HCEC 1CT (cell line): ENCODE measurements at regions not wholly inside any gene's neighbourhood (a gene's known extent, or its start where the extent isn't known, plus 50 kb on each side); places are given as distances from the start of the nearest gene placed in this dataset.

ENCODE experiments used
- DNase-seq: peaks from one replicate; pipeline ENCODE4 v3.0.0-alpha.2; 2017

DNA sequence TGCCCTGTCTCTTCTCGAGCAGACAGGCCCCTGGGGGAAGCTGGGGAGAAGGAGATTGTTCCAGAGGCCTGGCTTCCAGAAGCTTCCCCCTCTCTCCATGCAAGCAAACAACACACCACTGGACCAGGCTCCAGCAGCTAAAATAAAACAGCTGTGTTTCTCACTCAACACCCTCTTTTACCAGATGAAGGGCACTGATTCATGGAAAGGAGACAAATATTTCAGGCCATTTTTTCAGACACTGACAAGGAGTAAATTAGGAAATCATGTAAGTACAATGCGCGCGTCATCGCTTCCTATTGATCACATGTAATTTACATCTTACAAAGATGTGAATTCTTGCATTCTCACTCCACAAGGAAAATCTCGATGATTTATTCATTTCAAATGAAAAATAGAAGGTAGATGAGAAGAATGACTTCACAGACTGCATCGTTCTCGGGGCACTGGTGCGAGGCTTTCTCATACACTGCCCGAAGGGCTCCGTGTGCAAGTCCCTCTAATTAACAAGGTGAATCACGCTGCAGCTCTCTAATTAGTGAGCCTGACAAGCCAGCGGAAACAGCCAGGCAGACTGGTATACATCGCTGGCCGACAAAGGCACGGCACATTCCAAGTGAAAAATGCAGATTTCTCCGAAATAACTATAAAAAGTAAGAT, 153.6 kb downstream of the KCTD15 start:
- no peak for DNase-seq

DNA sequence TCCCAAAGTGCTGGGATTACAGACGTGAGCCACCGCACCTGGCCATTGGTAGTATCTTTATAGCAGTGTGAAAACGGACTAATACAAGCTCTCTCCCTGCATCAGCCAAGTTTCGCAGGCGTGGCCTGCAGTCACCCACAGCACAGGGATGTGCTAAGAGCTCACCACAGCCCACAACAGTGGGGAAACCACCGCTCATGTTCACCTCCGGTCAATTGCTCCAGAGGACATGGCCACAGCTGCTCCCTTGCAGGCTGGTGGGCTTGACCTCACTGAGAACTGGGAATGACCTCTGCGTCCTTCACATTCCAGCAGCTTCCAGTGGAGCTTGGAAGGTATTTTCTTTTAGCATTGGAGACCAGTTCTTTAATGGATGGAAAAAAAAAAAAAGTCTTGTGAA, 156.4 kb downstream of the KCTD15 start:
- no peak for DNase-seq

DNA sequence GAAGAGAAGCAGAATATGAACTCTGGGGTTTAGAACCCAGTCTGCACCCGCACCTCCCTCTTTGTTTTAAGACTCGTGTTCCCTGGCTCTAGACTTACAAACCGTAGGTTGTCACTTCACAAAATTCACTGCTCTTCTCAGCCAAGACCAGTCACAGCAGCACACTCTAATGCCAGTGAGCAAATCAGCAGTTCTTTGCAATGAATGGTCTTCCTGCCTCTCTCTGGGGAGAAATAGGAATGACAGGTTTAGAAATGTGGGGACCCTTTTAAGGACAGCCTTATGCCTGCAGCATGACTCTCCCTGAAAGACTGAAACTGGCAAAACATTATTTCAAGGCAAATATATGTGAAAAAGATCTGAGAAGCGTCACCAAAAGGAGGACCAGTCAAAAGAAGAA, 156.9 kb downstream of the KCTD15 start:
- DNase-seq: no peak

DNA sequence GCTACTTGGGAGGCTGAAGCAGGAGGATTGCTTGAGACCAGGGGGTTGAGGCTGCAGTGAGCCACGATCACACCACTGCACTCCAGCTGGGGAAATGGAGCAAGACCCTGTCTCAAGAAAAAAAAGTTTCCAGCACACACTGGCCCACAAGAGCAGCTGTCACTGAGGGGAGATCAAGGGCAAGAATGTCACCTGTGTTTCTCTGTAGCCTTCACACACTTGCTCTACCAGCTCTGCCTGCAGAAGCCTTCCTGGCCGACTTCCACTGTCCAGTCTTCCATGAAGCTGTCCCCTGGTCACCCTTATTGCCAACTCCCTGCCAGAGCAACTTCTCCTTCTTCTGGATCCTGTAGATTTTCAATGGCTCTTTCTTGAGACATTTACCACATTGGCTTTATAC, 158.0 kb downstream of the KCTD15 start:
- DNase-seq: no peak

DNA sequence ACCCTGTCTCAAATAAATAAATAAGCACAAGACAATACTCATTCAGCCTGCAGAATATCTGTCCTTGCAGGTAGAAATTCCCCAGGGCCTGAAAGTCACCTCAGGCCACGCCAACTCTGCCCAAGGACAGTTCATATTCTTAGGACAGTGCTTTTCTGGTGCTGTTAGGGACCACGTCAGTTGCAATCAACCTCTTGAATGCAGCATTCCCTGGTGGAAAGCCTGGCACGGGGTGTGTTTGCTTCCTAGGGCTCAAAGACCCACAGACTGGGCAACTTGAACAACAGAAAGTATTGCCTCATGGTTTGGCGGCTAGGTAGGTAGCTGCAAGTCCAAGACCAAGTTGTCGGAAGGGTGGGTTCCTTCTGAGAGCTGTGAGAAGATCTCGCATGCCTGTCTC, 160.3 kb downstream of the KCTD15 start:
- DNase-seq: no peak

DNA sequence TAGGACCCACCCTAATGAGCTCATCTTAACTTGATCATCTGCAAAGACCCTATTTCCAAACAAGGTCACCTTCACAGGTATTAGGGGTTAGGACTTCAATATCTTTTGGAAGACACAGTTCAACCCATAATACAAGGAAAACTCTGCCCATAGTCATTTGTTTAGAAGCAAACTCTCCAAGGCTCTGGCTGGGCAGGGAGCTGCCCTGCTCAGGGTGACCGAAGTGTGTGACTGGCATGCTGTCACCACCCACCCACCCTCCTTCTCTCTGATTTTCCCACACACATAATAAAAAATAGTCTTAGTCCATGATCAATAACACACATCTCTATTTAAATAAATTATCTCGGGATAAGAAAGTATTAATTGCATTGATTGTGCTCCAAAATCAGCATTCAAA, 161.1 kb downstream of the KCTD15 start:
- no peak for DNase-seq

DNA sequence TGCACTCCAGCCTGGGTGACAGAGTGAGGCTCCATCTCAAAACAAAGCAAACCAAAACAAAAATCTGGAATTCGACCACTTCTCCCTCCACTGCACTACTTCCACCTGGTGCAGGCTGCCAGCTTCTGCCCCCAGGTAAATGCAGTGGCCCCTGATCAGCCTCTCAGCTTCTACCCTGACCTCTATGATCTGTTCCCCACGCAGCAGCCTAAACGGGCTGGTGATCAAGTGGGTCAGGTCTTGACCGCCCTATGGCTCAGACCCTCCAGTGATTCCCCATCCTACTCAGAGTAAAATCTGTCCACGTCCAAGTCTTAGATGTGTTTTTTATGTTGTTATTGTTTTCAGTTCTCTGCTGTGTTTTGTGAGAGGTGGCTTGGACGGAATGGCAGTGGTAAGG, 163.9 kb downstream of the KCTD15 start:
- DNase-seq: no peak

DNA sequence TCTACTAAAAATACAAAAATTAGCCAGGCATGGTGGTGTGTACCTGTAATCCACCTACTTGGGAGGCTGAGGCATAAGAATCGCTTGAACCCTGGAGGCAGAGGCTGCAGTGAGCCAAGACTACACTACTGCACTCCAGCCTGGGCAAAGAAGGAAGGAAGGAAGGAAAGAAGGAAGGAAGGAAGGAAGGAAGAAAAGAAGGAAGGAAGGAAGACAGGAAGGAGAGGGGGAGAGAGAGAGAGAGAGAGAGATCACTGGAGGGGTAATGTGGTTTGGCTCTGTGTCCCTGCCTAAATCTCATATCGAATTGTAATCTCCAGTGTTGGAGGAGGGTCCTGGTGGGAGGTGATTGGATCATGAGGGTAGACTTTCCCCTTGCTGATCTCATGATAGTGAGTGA, 165.5 kb downstream of the KCTD15 start:
- DNase-seq: no peak

DNA sequence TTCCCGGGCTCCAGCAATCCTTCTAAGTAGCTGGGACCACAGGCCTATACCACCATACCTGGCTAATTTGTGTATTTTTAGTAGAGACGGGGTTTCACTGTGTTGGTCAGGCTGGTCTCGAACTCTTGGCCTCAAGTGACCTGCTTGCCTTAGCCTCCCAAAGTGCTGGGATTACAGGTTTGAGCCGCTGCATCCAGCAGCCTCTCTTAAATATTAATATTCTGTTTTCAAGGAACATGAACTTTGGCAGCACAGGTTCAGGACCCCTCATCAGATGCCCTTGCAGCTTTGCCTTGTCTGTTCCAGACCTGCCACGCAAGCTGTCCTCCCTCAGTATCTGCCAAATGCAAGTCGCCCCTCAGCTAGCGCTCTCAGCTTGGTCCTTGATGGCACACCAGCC, 166.8 kb downstream of the KCTD15 start:
- no peak for DNase-seq

DNA sequence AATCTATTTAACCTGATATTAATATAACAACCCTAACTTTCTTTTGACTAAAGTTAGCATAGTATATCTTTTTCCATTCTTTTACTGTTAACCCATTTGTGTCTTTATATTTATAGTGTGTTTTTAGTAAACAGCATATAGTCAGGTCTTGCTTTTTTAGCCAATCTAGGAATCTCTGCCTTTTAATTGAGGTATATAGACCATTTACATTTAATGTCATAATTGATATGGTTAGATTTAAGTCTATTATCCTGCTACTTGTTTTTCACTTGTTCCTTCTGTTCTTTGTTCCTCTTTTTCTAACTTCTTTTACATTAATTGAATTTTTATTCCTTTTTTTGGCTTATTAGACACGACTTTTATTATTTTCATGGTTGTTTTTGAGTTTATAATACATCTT, 174.4 kb downstream of the KCTD15 start:
- DNase-seq: no peak

DNA sequence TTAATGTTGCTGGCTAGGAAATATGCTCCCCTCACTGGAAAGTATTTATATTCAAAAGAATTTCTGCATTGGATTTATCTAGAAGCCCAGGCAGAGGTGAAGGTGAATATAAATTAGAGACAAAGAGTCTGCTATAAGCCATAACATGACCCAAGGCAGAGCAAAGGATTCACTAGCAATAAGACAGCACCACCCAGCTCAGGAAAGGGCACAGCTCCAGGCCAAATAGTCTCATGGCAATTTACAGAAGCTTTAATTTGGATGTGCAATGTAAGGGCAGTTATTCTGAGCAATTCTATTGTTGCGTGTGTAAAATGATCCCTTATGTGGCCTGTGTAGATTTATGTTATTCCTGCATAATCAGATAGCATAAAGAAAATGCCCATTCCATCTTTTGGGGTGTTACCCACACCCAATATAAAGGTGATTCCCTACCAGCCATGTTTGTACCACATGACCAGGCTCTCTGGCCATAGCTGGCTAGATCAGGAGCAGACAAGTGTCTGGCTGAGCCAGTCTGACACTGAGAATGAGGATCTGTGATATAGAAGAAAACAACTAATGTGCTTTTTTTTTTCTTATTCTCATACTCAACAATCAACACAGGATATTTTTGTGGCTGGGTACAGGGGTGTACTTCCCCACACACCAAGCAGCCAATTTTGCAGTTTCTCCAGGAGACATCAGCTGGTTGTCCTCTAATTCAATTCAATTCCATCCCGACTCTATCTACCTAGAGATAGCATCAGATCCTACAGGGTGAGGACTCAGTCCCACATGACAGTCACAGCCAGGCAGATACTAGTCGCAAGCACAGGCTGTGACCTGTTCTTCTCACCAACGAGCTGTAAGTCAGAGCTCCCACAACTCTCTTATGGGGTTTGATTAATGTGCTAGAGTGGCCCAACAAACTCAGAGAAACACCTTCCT, 181.4 kb downstream of the KCTD15 start:
- no peak for DNase-seq

DNA sequence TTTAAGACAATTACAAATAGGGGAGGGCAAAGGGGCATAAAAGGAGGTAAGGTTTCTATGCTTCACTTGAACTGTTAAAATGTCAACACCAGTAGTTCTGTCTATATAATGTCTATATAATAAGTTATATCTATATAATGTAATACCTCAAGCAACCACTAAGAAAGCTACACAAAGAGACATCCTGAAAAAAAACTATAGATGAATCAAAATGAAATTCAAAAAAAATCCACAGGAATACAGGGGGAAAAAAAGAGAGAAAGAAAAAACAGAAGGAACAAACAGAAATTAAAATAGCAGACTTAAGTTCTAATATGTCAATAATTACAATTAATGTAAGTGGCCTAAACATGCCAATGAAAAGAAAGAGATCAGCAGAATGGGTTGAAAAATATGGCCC, 186.0 kb downstream of the KCTD15 start:
- DNase-seq: no peak

DNA sequence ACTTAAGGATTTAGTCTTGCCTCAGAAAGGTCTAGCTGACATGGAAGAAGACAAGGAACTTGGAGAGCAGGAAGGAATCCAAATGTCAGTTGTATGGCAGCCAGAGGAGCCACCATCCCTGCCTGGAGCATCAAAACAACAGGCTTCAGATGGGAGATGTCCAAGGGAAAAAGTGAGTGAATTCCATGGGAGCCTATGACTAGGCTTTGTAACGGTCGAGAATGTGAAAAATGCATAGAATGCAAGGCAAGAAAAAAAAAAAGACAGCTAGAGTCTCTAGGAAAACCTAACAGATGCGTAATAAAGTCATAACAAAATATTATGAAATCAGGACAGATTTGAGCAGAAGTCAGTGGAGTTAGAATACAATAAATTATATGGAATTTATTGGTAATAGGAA, 183.7 kb upstream of the LSM14A start:
- DNase-seq: no peak

DNA sequence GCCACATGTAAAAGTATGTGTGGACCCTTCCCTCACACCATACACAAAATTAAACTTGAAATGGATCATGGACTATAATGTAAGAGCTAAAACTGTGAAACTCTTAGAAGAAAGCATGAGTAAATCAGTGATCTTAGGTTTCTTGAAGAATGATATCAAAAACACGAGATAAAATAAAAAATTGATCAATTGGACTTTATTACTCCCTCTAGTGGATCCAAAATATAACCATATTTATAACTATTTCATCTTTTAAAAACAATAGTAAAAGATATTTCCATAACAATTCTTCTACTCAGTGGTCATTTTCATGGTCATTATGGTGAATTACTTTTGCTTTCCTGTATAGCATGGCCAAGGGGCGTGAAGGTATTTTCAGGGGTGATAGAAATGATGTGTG, 174.6 kb upstream of the LSM14A start:
- DNase-seq: no peak

DNA sequence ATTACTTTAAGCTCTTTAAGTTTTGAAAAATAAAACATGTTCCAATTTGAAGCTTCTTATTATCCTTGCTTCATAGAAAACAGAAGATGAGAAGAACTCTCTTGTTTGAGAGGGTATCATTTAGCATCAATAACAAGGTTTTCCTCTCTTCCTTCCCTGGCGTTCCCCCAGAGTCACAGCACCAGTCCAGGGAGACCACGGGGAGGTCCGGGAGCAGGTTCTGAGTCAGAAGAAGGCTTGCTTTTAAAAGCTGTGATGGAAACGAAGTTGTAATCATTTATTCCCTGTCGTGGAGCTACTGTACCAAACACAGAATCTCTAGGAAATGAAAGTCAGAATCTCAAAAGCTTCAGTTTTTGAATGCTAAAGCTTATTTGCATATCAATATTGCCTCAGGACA, 174.0 kb upstream of the LSM14A start:
- DNase-seq: no peak

DNA sequence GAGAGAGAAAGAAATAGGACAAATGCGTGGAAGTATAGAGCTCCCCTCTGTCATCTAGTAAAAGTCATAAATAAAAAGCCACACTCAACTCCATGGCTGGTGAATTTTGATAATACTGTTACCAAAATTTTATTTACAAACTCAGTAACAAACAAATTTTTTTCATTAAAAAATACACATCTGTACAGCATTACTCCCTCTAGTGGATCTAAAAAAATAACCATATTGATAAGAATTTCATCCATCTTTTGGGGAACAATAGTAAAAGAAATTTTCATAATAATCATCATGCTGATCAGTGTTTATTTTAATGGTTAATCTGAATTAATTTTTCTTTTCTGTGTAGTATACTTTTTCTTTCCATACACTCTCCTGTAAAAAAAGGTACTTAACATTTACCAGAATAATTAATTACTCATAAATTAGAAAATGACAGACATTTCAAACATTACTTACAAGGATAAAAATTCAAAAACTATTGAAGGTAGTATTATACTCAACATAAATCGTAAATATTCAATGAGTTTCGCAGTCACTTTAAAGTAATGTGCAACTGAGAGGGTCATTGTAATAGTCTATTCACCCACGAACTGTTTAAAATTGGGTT, 173.5 kb upstream of the LSM14A start:
- peak; percentile 11 for DNase-seq

DNA sequence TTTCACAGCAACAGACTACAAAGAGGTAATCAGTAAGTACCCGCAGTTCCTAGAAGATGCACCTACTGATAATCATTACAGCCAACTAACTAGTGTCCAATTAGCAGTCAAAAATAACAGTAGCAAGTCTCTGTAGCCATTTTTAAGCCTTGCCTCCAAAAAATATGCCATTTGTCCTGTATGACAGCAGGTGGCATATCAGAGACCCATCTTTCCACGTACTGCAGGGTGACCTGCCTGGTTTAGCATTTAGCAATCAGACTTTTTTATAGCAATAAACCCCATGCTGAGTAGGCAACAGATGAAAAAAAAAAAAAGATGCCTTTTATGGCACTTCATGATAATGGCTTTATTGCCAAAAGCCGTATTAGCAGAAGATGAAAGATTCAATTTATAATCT, 155.3 kb upstream of the LSM14A start:
- DNase-seq: no peak

DNA sequence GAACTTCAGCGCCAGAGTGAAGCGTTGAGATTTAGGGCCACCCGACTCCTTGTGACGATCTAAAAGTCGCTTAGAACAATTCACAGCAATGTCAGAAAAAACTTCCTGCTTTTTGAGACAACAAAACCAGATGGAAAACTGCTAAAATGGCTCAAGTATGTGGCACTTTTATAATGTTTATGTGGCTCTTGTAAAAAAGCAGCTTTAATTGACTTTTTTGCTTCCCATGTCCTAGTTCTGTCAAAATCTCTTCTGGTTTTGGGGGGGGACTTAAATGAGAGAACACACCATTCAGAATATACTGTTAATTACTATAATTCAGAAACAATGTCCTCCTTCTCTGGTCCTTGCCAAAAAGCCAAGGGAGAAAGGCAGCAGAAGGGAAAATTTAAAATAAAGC, 154.7 kb upstream of the LSM14A start:
- DNase-seq: no peak

DNA sequence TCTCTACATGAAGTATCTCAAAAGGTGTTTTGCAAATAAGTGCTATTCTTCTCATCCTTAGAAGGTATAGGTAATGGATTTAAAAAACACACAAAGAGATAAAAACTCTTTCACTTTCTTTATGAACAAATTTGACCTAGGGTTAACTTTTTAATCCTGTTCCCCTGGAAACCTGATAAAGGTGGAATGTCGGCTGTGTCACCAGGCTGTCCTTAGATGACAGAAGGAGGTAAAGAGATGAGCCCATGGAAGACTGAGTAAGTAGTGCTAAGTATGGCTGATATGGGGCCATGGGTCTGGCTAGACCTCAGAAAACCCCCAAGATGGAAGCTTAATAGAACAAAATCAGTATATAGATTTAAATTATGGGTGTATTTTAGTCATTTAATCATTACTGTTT, 153.8 kb upstream of the LSM14A start:
- DNase-seq: no peak

DNA sequence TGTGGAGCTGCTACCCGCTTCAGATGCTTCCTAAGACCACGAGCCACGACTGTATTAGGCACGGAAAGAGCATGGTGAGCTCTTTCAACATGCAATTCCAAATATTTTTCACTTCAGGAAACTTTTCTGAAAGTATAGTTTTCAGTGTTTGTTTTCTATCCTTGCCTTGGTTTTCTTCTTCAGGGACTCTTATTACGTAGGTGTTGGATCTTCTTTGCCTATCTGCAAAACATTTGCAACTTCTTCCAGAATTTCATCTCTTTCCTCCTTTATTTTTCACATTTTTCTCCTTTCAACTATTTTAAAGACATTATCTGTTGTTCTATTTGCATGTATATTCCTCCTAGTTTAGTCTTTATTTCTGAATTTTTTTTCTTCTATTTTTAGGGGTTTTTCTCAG, 148.9 kb upstream of the LSM14A start:
- no peak for DNase-seq

DNA sequence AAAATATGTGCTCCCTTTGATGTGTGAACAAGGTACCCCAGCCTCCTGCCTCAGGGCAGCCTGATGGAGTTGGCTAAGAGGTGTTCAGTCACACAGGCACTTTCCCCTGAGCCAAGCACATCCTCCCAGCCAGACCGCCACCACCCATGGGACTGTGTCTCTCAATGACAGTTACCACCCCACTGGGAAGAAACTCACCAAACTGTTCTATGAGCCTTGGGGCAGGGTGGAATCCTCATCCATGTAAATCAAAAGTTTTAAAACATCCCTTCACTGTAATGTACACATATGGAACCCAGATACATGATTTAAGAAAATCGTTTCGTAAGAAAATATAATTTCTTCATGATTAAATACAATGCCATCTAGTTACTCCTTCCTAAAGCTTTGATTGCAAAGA, 138.4 kb upstream of the LSM14A start:
- no peak for DNase-seq

DNA sequence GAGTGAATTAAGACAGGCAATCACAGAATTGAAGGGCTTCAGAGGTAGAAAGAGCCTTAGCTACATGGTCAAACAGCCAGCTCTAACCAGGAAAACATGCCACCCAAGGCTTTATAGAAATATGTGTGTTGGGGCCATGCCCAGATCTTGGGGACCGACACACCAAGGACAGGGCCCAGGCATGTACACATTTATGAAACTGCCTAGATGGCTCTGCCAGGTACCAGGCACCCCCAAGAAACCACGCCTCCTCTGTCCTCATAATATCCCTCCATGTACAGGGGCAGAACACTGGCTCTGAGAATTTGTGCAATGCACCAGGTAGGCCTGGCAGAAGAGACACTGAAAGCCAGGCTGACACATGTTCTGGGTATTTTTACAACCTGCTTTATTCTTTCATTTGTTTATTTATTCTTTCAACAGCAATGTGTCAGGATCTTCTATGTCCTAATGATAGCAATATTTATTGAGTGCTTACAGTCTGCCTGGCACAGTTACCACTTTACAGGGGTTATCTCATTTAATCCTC, 137.9 kb upstream of the LSM14A start:
- no peak for DNase-seq

DNA sequence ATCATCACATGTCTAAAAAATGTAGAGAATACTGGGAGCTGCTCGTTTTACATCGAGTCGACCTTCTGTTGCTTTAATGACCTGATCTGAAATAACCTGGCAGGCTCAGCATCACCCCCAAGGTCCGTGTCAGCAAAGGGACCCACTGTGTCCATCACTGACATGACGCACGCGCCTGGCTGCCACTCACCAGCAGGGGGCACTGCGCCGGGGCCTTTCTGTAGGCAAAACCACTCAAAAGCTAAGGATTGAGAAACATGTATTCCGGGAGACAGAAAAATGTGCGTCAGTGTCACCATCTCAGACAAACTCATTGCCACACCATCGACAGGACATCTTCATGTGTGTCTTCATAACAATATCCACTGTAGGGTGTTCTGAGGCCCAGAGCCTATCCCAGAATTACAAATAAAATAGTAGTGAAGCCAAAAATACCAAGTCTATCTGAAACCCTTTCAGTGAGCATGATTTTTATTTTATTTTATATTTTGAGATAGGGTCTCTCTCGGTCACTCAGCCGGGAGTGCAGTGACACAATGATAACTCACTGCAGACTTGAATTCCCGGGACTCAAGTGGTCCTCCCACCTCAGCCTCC, 130.3 kb upstream of the LSM14A start:
- peak; percentile 51 for DNase-seq

DNA sequence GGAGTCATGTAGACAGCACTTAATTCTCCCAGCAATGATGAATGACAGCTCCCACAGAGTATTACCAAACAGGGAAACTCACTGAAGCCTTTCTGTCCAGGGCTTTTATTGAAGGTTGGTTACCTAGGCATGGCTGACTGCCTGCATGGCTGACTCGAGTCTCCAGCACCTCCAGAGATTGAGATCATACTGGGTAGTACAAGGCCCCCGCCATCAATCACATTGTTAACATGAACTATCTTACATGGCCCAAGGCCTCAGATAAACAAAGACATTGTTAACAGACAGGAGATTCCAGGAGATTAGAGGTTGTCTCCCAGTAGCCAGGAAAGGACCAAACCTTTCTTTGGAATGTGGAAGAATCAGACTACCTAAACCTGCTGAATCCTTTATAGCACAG, 128.3 kb upstream of the LSM14A start:
- no peak for DNase-seq
